ENCODE measurements at regions not wholly inside any gene's neighbourhood (a gene's known extent, or its start where the extent isn't known, plus 50 kb on each side); places are given as distances from the start of the nearest gene placed in this dataset.

DNA sequence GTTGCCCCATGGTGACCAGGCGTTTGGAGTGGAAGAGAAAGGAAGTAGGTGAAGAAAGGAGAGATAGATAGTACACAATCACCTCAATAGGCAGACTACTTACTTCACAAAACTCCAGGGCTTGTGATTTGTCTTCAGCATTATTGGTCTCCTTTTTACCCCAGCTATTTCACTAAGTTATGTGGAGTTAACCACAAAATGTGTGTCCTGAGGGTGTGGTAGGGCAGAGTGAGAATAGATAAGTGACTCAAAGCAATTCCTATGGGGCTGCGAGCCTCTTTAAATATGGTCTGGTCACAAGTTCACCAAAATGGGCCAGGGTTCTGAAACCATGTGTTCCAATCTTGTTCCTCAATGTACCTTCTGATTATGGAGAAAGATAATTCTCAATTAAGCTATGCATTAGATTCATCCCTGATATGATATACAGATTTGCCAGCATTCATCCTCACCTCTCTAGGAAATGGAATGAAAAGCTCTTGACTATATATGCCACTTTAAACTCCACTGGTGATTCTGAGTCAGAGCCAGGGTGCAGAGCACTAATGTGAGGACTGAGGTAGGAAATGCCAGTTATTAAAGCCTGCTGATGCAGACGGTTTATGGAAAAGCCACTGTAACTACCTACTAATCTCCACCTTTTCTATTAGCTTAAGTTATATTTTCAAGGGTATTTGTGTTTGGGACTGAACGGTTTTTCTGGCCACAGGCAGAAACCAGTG lies 310.6 kb upstream of the MANEA start (continued):
- TF ChIP-seq, protein P1, sequence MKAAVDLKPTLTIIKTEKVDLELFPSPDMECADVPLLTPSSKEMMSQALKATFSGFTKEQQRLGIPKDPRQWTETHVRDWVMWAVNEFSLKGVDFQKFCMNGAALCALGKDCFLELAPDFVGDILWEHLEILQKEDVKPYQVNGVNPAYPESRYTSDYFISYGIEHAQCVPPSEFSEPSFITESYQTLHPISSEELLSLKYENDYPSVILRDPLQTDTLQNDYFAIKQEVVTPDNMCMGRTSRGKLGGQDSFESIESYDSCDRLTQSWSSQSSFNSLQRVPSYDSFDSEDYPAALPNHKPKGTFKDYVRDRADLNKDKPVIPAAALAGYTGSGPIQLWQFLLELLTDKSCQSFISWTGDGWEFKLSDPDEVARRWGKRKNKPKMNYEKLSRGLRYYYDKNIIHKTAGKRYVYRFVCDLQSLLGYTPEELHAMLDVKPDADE (IDR thresholded peaks at IDR 0.05): no peak
- TF ChIP-seq, protein P2, sequence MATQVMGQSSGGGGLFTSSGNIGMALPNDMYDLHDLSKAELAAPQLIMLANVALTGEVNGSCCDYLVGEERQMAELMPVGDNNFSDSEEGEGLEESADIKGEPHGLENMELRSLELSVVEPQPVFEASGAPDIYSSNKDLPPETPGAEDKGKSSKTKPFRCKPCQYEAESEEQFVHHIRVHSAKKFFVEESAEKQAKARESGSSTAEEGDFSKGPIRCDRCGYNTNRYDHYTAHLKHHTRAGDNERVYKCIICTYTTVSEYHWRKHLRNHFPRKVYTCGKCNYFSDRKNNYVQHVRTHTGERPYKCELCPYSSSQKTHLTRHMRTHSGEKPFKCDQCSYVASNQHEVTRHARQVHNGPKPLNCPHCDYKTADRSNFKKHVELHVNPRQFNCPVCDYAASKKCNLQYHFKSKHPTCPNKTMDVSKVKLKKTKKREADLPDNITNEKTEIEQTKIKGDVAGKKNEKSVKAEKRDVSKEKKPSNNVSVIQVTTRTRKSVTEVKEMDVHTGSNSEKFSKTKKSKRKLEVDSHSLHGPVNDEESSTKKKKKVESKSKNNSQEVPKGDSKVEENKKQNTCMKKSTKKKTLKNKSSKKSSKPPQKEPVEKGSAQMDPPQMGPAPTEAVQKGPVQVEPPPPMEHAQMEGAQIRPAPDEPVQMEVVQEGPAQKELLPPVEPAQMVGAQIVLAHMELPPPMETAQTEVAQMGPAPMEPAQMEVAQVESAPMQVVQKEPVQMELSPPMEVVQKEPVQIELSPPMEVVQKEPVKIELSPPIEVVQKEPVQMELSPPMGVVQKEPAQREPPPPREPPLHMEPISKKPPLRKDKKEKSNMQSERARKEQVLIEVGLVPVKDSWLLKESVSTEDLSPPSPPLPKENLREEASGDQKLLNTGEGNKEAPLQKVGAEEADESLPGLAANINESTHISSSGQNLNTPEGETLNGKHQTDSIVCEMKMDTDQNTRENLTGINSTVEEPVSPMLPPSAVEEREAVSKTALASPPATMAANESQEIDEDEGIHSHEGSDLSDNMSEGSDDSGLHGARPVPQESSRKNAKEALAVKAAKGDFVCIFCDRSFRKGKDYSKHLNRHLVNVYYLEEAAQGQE (IDR thresholded peaks at IDR 0.05; ENCODE audit: unreplicated experiment): no peak

DNA sequence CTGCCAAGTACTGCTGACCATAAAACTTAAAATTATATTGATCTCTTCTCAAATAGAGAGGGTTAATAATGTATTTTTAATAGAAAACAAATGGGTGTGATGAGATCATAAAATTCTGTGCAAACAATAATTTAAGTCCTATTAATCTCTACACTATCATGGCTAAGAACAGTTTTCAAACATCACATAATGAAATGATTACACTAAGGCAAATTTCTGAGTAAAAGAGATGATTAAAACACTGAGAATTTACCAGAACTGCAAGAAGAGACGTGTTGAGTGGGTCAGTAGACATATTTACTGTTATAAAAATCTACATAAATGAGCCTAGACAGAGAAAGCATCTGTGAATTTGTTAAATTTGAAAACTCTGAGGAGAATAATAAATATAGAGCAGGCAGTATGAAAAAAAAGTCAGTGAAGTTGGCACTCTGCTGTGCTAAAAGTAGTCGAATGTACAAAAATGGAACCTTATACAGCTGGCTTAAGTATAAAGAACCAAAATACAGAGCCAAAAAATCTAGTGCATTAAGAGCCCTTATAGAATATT lies 302.6 kb upstream of the MANEA start:
- DNase-seq (ENCODE audit: low spot score) (no peak), ATAC-seq (no peak)
- no peak overlapping the region for H3K4me3 Mint-ChIP-seq
- Histone ChIP-seq H3K79me2 (replicated peaks; ENCODE audit: insufficient read depth) (no peaks in the 10 kb centered on the region), H3K4me2 (no peak overlapping the region), H3K4me1 (ENCODE audit: insufficient read depth) (no peaks in the 10 kb centered on the region), H4K20me1 (replicated peaks; ENCODE audit: insufficient read depth) (no peaks in the 10 kb centered on the region), H3K9me2 (ENCODE audit: insufficient read depth) (no peaks in the 10 kb centered on the region), H3K27ac (ENCODE audit: low read depth) (no peak overlapping the region), H2AFZ (no peak overlapping the region), H3K27me3 (ENCODE audit: insufficient read depth) (no peaks in the 10 kb centered on the region), H3K4me3 (no peak overlapping the region), H3F3A (replicated peaks; ENCODE audit: low read depth) (no peaks in the 10 kb centered on the region), H3K36me3 (ENCODE audit: insufficient read depth) (no peaks in the 10 kb centered on the region)
- peaks cover 3% of the 10 kb centered on the region for H3K27me3 Mint-ChIP-seq (ENCODE audit: insufficient read depth, low read depth, poor library complexity)
- H3K4me1 Mint-ChIP-seq: no peaks in the 10 kb centered on the region
- no peaks in the 10 kb centered on the region for H3K36me3 Mint-ChIP-seq (ENCODE audit: low read depth)
- no peaks in the 10 kb centered on the region for H3K9me3 Mint-ChIP-seq
- H3K27ac Mint-ChIP-seq: no peak overlapping the region
- TF ChIP-seq, protein P1 (IDR thresholded peaks at IDR 0.05): no peak
- no peak for TF ChIP-seq STAT1 (IDR thresholded peaks at IDR 0.05; ENCODE audit: unreplicated experiment)
- TF ChIP-seq ZNF331 (CRISPR knock-in tag; IDR thresholded peaks at IDR 0.05; ENCODE audit: low read depth): no peak
- TF ChIP-seq NANOG (IDR thresholded peaks at IDR 0.05; ENCODE audit: borderline replicate concordance): no peak
- no peak for TF ChIP-seq EZH2phosphoT487 (IDR thresholded peaks at IDR 0.05; ENCODE audit: unreplicated experiment)
- no peak for TF ChIP-seq POLR2AphosphoS5 (IDR thresholded peaks at IDR 0.05; ENCODE audit: low read depth)
- TF ChIP-seq JUNB (IDR thresholded peaks at IDR 0.05; ENCODE audit: unreplicated experiment): no peak
- no peak for TF ChIP-seq ZNF114 (CRISPR knock-in tag; IDR thresholded peaks at IDR 0.05)
- TF ChIP-seq EZH2 (IDR thresholded peaks at IDR 0.05; ENCODE audit: low read depth, unreplicated experiment): no peak
- TF ChIP-seq, protein P2 (IDR thresholded peaks at IDR 0.05; ENCODE audit: unreplicated experiment): no peak
- no peak for TF ChIP-seq CREB1 (CRISPR knock-in tag; IDR thresholded peaks at IDR 0.05; ENCODE audit: low read depth)
- TF ChIP-seq, protein P3, sequence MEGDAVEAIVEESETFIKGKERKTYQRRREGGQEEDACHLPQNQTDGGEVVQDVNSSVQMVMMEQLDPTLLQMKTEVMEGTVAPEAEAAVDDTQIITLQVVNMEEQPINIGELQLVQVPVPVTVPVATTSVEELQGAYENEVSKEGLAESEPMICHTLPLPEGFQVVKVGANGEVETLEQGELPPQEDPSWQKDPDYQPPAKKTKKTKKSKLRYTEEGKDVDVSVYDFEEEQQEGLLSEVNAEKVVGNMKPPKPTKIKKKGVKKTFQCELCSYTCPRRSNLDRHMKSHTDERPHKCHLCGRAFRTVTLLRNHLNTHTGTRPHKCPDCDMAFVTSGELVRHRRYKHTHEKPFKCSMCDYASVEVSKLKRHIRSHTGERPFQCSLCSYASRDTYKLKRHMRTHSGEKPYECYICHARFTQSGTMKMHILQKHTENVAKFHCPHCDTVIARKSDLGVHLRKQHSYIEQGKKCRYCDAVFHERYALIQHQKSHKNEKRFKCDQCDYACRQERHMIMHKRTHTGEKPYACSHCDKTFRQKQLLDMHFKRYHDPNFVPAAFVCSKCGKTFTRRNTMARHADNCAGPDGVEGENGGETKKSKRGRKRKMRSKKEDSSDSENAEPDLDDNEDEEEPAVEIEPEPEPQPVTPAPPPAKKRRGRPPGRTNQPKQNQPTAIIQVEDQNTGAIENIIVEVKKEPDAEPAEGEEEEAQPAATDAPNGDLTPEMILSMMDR (conservative IDR thresholded peaks at IDR 0.05; ENCODE audit: low read depth in 2 of 2): no peak

Measured in GM23338 (cell line).